Neural progenitor cell (in vitro differentiated cells): ENCODE measurements at regions not wholly inside any gene's neighbourhood (a gene's known extent, or its start where the extent isn't known, plus 50 kb on each side); places are given as distances from the start of the nearest gene placed in this dataset.

Experiments
- DNase-seq: peaks from one replicate; pipeline ENCODE4 v3.0.0-alpha.2; 2016; ENCODE audit warnings: low spot score
- H2AFZ ChIP-seq: fragments of 200-600 bp; sonication (generic); replicated peaks from 2 replicates; pipeline ENCODE4 v1.6.1; 2016; ENCODE audit warnings: antibody characterized with exemption
- H3F3A ChIP-seq: fragments of 200-600 bp; sonication (generic); 2 replicates; pipeline ENCODE4 v1.6.1; 2016; ENCODE audit warnings: antibody characterized with exemption, low read depth
- H3K27ac ChIP-seq: fragments of 200-600 bp; sonication (generic); 2 replicates; pipeline ENCODE4 v1.5.1; 2016; ENCODE audit warnings: mild to moderate bottlenecking
- H3K27me3 ChIP-seq: fragments of 200-600 bp; sonication (generic); 2 replicates; pipeline ENCODE4 v1.6.1; 2016; ENCODE audit warnings: mild to moderate bottlenecking, moderate library complexity
- H3K36me3 ChIP-seq: fragments of 200-600 bp; sonication (generic); 2 replicates; pipeline ENCODE4 v1.5.1; 2016
- H3K4me1 ChIP-seq: fragments of 200-600 bp; sonication (generic); 2 replicates; pipeline ENCODE4 v1.6.1; 2016; ENCODE audit warnings: mixed run types
- H3K4me2 ChIP-seq: fragments of 200-600 bp; sonication (generic); 2 replicates; pipeline ENCODE4 v1.6.1; 2016
- H3K4me3 ChIP-seq: fragments of 200-600 bp; sonication (generic); 2 replicates; pipeline ENCODE4 v1.5.1; 2016
- H3K79me2 ChIP-seq: fragments of 200-600 bp; sonication (generic); 2 replicates; pipeline ENCODE4 v1.6.1; 2016; ENCODE audit warnings: low read depth
- H3K9ac ChIP-seq: fragments of 200-600 bp; sonication (generic); 2 replicates; pipeline ENCODE4 v1.6.1; 2016
- H3K9me3 ChIP-seq: fragments of 200-600 bp; sonication (generic); 2 replicates; pipeline ENCODE4 v1.5.1; 2016; ENCODE audit warnings: low read depth
- H4K20me1 ChIP-seq: fragments of 200-600 bp; sonication (generic); 2 replicates; pipeline ENCODE4 v1.6.1; 2016; ENCODE audit warnings: low read depth
- H3K27ac Mint-ChIP-seq: 3 replicates; pipeline ENCODE4 v1.8.0; 2021; ENCODE audit warnings: mixed read lengths
- H3K27me3 Mint-ChIP-seq: 2 replicates; pipeline ENCODE4 v1.8.0; 2022; ENCODE audit warnings: low read depth, mild to moderate bottlenecking, inconsistent platforms, moderate library complexity, mixed read lengths; ENCODE audit not compliant: insufficient read depth
- H3K36me3 Mint-ChIP-seq: 3 replicates; pipeline ENCODE4 v1.8.0; 2021; ENCODE audit warnings: mixed read lengths
- H3K4me1 Mint-ChIP-seq: 3 replicates; pipeline ENCODE4 v1.8.0; 2021; ENCODE audit warnings: mixed read lengths
- H3K4me3 Mint-ChIP-seq: 3 replicates; pipeline ENCODE4 v1.8.0; 2021; ENCODE audit warnings: mild to moderate bottlenecking, moderate library complexity, mixed read lengths
- H3K9me3 Mint-ChIP-seq: 3 replicates; pipeline ENCODE4 v1.8.0; 2020; ENCODE audit warnings: mixed read lengths
- EZH2 ChIP-seq: fragments of 200-600 bp; sonication (generic); IDR thresholded peaks from 2 replicates; pipeline ENCODE4 v1.6.1; 2017; ENCODE audit warnings: antibody characterized with exemption, mild to moderate bottlenecking, moderate library complexity
- EZH2phosphoT487 ChIP-seq: fragments of 200-600 bp; sonication (generic); IDR thresholded peaks from 2 replicates; pipeline ENCODE4 v1.6.1; 2017; ENCODE audit warnings: antibody characterized with exemption
- TF ChIP-seq, protein P1 (sequence below): fragments of 200-600 bp; sonication (generic); IDR thresholded peaks from 2 replicates; pipeline ENCODE4 v1.5.1; 2017; ENCODE audit warnings: antibody characterized with exemption, mild to moderate bottlenecking

DNA sequence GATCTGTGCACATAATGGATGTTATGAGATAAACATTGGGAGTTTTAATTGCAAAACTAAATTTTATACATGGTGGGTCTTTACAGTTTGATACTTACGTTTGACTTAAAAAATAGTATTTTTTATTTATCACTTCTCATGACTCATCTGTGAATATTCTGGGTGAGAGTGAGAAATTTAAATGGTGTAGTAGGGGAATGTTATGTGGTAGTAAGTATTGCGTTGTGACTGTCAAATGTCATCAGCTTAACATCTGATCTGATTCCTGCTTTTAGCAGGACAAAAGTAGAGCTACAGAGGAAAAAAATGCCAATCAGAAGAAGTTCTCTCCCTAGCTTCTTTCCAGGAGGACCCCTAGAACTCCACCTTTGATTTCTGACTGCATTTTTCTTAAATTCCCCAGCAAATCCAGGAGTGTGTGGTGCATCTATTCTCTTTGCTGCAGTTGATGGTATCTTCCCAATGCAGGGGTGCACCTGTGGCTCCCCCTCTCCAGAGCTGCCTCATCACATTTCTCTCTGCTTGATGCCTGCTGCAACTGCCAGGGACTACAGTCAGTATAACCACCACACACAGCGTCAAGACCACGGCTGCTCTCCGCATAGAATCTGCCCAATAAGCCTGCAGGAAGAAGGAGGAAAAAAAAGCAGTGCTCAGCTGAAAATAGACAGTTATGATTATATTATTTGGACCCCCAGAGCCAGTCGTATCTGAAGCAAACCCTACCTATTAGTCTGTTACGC lies 151.3 kb upstream of the THUMPD2 start:
- no peak overlapping the region for H3K4me3 Mint-ChIP-seq

DNA sequence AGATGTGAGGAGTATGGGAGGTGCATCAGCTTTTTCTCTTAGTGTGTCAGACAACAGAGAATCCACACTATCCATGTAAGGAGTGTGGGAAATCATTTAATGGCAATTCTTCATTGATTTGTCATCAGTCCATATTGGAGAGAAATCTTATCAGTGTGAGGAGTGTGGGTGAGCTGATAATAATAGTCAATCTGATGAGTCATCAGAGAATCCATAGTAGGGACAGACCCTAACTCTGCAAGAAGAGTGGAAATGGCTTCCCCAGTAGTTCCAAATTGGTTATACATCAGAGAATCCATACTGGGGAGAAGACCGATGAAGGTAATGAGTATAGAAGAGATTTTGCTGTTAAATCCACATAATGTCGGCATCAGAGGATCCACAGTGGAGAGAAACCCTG lies 150.5 kb upstream of the THUMPD2 start:
- Mint-ChIP-seq H3K4me3 (no peak overlapping the region), H3K36me3 (no peaks in the 10 kb centered on the region), H3K27me3 (no peaks in the 10 kb centered on the region), H3K27ac (no peak overlapping the region), H3K4me1 (no peaks in the 10 kb centered on the region), H3K9me3 (no peaks in the 10 kb centered on the region)
- no peak for DNase-seq
- H3K27me3 ChIP-seq, result no peaks in the 10 kb centered on the region
- H3K36me3 ChIP-seq, result no peaks in the 10 kb centered on the region
- H3K79me2 ChIP-seq, result no peaks in the 10 kb centered on the region
- no peak overlapping the region for H3K9ac ChIP-seq
- no peaks in the 10 kb centered on the region for H3F3A ChIP-seq
- H3K4me3 ChIP-seq, result no peak overlapping the region
- H3K4me2 ChIP-seq, result no peak overlapping the region
- no peaks in the 10 kb centered on the region for H3K9me3 ChIP-seq
- no peak overlapping the region for H2AFZ ChIP-seq
- H4K20me1 ChIP-seq, result no peaks in the 10 kb centered on the region
- no peaks in the 10 kb centered on the region for H3K4me1 ChIP-seq
- TF ChIP-seq, protein P1, sequence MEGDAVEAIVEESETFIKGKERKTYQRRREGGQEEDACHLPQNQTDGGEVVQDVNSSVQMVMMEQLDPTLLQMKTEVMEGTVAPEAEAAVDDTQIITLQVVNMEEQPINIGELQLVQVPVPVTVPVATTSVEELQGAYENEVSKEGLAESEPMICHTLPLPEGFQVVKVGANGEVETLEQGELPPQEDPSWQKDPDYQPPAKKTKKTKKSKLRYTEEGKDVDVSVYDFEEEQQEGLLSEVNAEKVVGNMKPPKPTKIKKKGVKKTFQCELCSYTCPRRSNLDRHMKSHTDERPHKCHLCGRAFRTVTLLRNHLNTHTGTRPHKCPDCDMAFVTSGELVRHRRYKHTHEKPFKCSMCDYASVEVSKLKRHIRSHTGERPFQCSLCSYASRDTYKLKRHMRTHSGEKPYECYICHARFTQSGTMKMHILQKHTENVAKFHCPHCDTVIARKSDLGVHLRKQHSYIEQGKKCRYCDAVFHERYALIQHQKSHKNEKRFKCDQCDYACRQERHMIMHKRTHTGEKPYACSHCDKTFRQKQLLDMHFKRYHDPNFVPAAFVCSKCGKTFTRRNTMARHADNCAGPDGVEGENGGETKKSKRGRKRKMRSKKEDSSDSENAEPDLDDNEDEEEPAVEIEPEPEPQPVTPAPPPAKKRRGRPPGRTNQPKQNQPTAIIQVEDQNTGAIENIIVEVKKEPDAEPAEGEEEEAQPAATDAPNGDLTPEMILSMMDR, result no peak
- TF ChIP-seq EZH2phosphoT487 (no peak), EZH2 (no peak)
- no peak overlapping the region for H3K27ac ChIP-seq

More for the DNA sequence above, 151.3 kb upstream of the THUMPD2 start:
- no peaks in the 10 kb centered on the region for H3K36me3 Mint-ChIP-seq
- H3K36me3 ChIP-seq, result no peaks in the 10 kb centered on the region
- no peaks in the 10 kb centered on the region for H3K27me3 ChIP-seq
- H3K4me2 ChIP-seq, result no peak overlapping the region
- H3K9me3 ChIP-seq, result no peaks in the 10 kb centered on the region
- TF ChIP-seq, protein P1, result no peak
- no peak for TF ChIP-seq EZH2
- H3F3A ChIP-seq, result no peaks in the 10 kb centered on the region
- no peak overlapping the region for H3K27ac ChIP-seq
- no peaks in the 10 kb centered on the region for H3K79me2 ChIP-seq
- no peaks in the 10 kb centered on the region for H3K9me3 Mint-ChIP-seq
- H3K4me1 Mint-ChIP-seq, result no peaks in the 10 kb centered on the region
- no peak for DNase-seq
- no peaks in the 10 kb centered on the region for H3K4me1 ChIP-seq
- no peaks in the 10 kb centered on the region for H3K27me3 Mint-ChIP-seq
- H4K20me1 ChIP-seq, result no peaks in the 10 kb centered on the region
- no peak overlapping the region for H3K27ac Mint-ChIP-seq
- H3K4me3 ChIP-seq, result no peak overlapping the region
- no peak overlapping the region for H2AFZ ChIP-seq
- no peak overlapping the region for H3K9ac ChIP-seq

DNA sequence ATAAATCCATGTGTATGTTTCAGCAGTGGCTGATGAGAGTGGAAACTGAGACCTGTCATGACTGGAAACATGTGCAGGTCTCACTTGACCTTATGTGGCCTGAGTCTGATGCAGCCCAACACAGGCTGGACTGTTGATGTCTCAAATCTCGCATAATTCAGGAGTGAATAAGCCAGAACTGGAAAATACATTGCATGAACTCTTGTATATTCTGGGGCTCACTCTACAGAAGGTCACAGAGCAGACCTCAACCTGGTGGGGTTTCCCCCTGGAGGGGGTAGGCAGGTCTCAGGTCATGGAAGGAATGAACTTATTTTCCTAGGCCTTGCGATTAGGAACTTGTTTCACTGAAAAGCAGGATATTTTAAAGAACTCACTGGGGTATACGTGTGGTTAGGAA lies 146.3 kb upstream of the THUMPD2 start:
- H3K4me3 Mint-ChIP-seq, result no peak overlapping the region
- no peaks in the 10 kb centered on the region for H3K27me3 Mint-ChIP-seq
- H3K4me1 ChIP-seq, result no peaks in the 10 kb centered on the region
- DNase-seq, result no peak
- H3K4me2 ChIP-seq, result no peak overlapping the region
- no peaks in the 10 kb centered on the region for H3K36me3 ChIP-seq
- no peak overlapping the region for H3K4me3 ChIP-seq
- H3K27me3 ChIP-seq, result no peaks in the 10 kb centered on the region
- H3K27ac ChIP-seq, result no peak overlapping the region
- H3K36me3 Mint-ChIP-seq, result no peaks in the 10 kb centered on the region
- TF ChIP-seq EZH2 (no peak), EZH2phosphoT487 (no peak)
- TF ChIP-seq, protein P1, result no peak
- no peaks in the 10 kb centered on the region for H3K9me3 Mint-ChIP-seq
- no peaks in the 10 kb centered on the region for H3K9me3 ChIP-seq
- no peak overlapping the region for H2AFZ ChIP-seq
- H3F3A ChIP-seq, result no peaks in the 10 kb centered on the region
- H4K20me1 ChIP-seq, result no peaks in the 10 kb centered on the region
- no peak overlapping the region for H3K27ac Mint-ChIP-seq
- H3K9ac ChIP-seq, result no peak overlapping the region
- H3K79me2 ChIP-seq, result no peaks in the 10 kb centered on the region
- no peaks in the 10 kb centered on the region for H3K4me1 Mint-ChIP-seq
